Right atrium auricular region (tissue), 2 donors: ENCODE measurements at regions not wholly inside any gene's neighbourhood (a gene's known extent, or its start where the extent isn't known, plus 50 kb on each side); places are given as distances from the start of the nearest gene placed in this dataset.

Source experiments
- DNase-seq: peaks from one replicate; pipeline ENCODE4 v3.0.0-alpha.2; 2019; ENCODE audit warnings: low spot score
- H3K27ac ChIP-seq, 2 donors: fragments of 200-600 bp; sonication (generic); 1 replicate in 1 of 2; 2 replicates in 1 of 2; pipeline ENCODE4 v1.5.1; 2016 to 2019
- H3K27me3 ChIP-seq, 2 donors: fragments of 200-600 bp; sonication (generic); one replicate each; pipeline versions ENCODE4 v1.5.1 to v1.6.0; 2017 to 2019
- H3K36me3 ChIP-seq: fragments of 200-600 bp; sonication (generic); one replicate; pipeline ENCODE4 v1.5.1; 2016
- H3K4me1 ChIP-seq, 2 donors: fragments of 200-600 bp; sonication (generic); one replicate each; pipeline versions ENCODE4 v1.5.1 to v1.6.0; 2017 to 2019
- H3K4me3 ChIP-seq, 2 donors: fragments of 200-600 bp; sonication (generic); 1 replicate in 1 of 2; 2 replicates in 1 of 2; pipeline ENCODE4 v1.5.1; 2017 to 2019; ENCODE audit warnings: mild to moderate bottlenecking in 1 of 2, moderate library complexity in 1 of 2
- H3K9me3 ChIP-seq, 2 donors: fragments of 200-600 bp; sonication (generic); one replicate each; pipeline ENCODE4 v1.5.1; 2019
- TF ChIP-seq, protein P1 (sequence below), 2 donors: fragments of 200-600 bp; sonication (generic); IDR thresholded peaks; one replicate each; pipeline ENCODE4 v1.5.1; 2019; ENCODE audit warnings: antibody characterized with exemption in 2 of 2

DNA sequence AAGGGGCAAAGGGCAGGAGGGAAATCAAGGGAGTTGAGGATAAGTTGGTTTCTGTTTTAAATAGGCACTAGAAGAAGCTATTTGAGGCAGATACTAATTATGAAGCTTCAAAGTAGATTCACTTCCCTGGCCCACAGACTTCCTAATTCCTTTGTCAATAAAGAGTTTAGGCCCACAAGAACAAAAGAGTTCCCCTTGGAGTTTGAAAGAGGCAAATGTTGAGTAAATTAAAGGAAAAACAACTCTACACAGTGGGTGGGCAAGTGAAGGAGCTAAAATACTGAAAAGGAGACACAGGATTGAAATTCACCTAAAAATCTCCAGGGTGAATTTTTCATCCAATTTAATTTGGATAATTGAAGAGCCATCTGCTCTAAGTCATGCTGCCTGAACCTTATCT is 411.7 kb upstream of the RORA start:
- H3K9me3 ChIP-seq: no peaks in the 10 kb centered on the region
- H3K36me3 ChIP-seq: no peaks in the 10 kb centered on the region
- H3K4me1 ChIP-seq: no peaks in the 10 kb centered on the region
- no peak overlapping the region for H3K27ac ChIP-seq
- TF ChIP-seq, protein P1, sequence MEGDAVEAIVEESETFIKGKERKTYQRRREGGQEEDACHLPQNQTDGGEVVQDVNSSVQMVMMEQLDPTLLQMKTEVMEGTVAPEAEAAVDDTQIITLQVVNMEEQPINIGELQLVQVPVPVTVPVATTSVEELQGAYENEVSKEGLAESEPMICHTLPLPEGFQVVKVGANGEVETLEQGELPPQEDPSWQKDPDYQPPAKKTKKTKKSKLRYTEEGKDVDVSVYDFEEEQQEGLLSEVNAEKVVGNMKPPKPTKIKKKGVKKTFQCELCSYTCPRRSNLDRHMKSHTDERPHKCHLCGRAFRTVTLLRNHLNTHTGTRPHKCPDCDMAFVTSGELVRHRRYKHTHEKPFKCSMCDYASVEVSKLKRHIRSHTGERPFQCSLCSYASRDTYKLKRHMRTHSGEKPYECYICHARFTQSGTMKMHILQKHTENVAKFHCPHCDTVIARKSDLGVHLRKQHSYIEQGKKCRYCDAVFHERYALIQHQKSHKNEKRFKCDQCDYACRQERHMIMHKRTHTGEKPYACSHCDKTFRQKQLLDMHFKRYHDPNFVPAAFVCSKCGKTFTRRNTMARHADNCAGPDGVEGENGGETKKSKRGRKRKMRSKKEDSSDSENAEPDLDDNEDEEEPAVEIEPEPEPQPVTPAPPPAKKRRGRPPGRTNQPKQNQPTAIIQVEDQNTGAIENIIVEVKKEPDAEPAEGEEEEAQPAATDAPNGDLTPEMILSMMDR (IDR thresholded peaks at IDR 0.05): no peak
- H3K4me3 ChIP-seq: no peak overlapping the region
- DNase-seq: no peak
- H3K27me3 ChIP-seq: no peaks in the 10 kb centered on the region

DNA sequence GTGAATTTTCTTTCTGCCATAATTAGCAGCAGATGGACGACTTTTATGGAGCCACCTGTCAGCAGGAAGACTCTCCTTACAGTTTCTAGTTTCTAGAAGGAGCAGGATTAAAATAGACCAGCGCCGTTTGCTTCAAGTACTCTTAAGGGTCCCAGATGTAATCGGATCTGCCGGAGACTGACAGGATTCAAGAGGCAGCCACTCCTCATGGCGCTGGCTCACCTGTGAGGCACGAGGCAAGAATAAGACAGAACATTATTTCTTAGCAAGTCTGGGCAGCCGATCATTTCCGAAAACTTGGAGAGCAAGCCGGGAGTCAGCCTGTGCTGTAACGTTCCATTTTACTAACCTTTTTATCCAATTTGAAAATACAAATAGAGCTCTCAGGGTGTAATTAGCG is 410.4 kb upstream of the RORA start:
- H3K4me3 ChIP-seq: no peak overlapping the region
- TF ChIP-seq, protein P1 (IDR thresholded peaks at IDR 0.05): no peak
- H3K27ac ChIP-seq: no peak overlapping the region
- H3K9me3 ChIP-seq: no peaks in the 10 kb centered on the region
- H3K4me1 ChIP-seq: no peaks in the 10 kb centered on the region
- no peaks in the 10 kb centered on the region for H3K36me3 ChIP-seq
- H3K27me3 ChIP-seq: no peaks in the 10 kb centered on the region
- no peak for DNase-seq

DNA sequence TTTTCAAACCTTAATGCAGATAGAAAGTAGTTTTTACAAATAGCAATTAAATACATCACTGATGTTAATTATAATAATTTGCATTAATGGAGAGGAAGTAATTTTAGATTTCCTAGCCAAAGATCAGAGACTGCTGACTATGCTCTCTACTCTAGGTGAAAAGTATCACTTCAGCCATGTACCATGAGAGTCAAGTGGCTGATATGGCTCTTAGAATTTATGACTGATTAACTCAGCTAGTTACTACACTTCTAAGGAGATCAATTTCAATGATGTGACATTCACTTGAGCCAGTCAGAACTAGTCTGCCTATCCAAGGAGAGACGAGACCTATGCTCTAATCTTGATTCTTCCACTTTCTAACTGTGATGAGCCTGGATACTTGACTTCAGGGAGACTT is 405.7 kb upstream of the RORA start:
- no peak overlapping the region for H3K4me3 ChIP-seq
- TF ChIP-seq, protein P1 (IDR thresholded peaks at IDR 0.05): no peak
- H3K9me3 ChIP-seq: no peaks in the 10 kb centered on the region
- H3K27ac ChIP-seq: no peak overlapping the region
- no peak for DNase-seq
- no peaks in the 10 kb centered on the region for H3K27me3 ChIP-seq
- no peaks in the 10 kb centered on the region for H3K4me1 ChIP-seq
- H3K36me3 ChIP-seq: no peaks in the 10 kb centered on the region

DNA sequence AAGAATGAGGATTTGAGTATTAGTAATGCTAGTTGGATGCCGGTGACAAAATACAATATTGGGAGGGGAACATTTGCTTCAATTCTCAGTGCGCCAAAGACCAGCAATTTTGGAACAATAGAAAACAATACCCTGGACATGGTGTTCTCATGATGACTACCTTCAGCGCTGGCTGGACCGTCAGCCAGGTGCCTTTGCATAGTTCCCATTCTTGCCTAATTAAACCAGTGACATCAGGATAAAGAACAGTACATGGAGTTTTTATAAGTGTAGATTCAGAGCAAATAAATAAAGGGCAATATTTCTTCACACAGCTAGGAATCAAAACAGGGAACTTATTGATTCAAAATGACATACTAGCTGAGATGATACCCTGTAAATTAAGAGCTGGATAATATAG is 404.8 kb upstream of the RORA start:
- DNase-seq: no peak
- H3K4me3 ChIP-seq: no peak overlapping the region
- H3K36me3 ChIP-seq: no peaks in the 10 kb centered on the region
- no peaks in the 10 kb centered on the region for H3K9me3 ChIP-seq
- TF ChIP-seq, protein P1 (IDR thresholded peaks at IDR 0.05): no peak
- H3K27ac ChIP-seq: no peak overlapping the region
- no peaks in the 10 kb centered on the region for H3K27me3 ChIP-seq
- no peaks in the 10 kb centered on the region for H3K4me1 ChIP-seq

- Histone ChIP-seq H3K27me3 (no peaks in the 10 kb centered on the region), H3K4me3 (no peak overlapping the region), H3K4me1 (no peaks in the 10 kb centered on the region), H3K27ac (no peak overlapping the region), H3K36me3 (no peaks in the 10 kb centered on the region), H3K9me3 (no peaks in the 10 kb centered on the region)
- TF ChIP-seq, protein P1 (IDR thresholded peaks at IDR 0.05): no peak
- no peak for DNase-seq
Measured at GRCh38 chr15:61629269-61629668, 400.2 kb upstream of the RORA start.

DNA sequence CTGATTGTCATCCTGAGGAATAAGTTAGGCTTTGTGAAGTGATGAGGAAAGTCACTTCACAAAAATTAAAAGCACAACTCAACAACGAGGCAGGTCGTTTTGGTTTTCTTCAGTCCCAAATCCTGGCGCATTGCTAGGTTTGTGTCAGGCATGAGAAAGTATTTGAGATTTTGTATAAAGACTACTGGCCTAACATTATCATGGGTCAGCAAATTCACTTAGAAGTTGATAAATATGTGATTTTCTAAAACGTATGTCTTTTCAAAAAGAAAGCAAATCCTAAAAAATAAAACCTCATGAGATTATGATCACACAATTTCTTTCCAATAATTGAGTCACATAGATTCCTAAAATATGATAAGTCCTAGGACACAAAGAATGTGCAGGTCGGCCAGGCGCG is 395.8 kb upstream of the RORA start:
- H3K27me3 ChIP-seq: no peaks in the 10 kb centered on the region
- no peaks in the 10 kb centered on the region for H3K4me1 ChIP-seq
- H3K27ac ChIP-seq: no peak overlapping the region
- TF ChIP-seq, protein P1 (IDR thresholded peaks at IDR 0.05): no peak
- no peaks in the 10 kb centered on the region for H3K9me3 ChIP-seq
- no peak overlapping the region for H3K4me3 ChIP-seq
- H3K36me3 ChIP-seq: no peaks in the 10 kb centered on the region
- no peak for DNase-seq
